NCI-H510A (cell line): ENCODE measurements at regions not wholly inside any gene's neighbourhood (a gene's known extent, or its start where the extent isn't known, plus 50 kb on each side); places are given as distances from the start of the nearest gene placed in this dataset.

Source experiments
- DNase-seq: peaks from one replicate; lab custom pipeline; 2025; lab: John Stamatoyannopoulos, UW

- DNase-seq: no peak
Measured at GRCh38 chr12:47560415-47560814, 145.4 kb downstream of the RPAP3 start.

- DNase-seq: no peak
Measured at GRCh38 chr12:47558625-47559345, 147.0 kb downstream of the RPAP3 start.

- DNase-seq: no peak
Measured at GRCh38 chr12:47557386-47557785, 148.4 kb downstream of the RPAP3 start.

GRCh38 chr12:47556261-47557030 lies 149.4 kb downstream of the RPAP3 start:
- no peak for DNase-seq

GRCh38 chr12:47554046-47554653 lies 151.7 kb downstream of the RPAP3 start:
- DNase-seq: no peak

- no peak for DNase-seq
Measured at GRCh38 chr12:47553266-47553665, 152.6 kb downstream of the RPAP3 start.

- DNase-seq: no peak
Measured at GRCh38 chr12:47551426-47551851, 154.4 kb downstream of the RPAP3 start.

- no peak for DNase-seq
Measured at GRCh38 chr12:47549258-47549657, 156.6 kb downstream of the RPAP3 start.

GRCh38 chr12:47548401-47548800 lies 157.4 kb downstream of the RPAP3 start:
- DNase-seq: no peak

GRCh38 chr12:47547077-47547476 lies 158.8 kb downstream of the RPAP3 start:
- no peak for DNase-seq

GRCh38 chr12:47545938-47546609 lies 159.8 kb downstream of the RPAP3 start:
- DNase-seq: no peak

GRCh38 chr12:47534695-47535094 lies 171.1 kb downstream of the RPAP3 start:
- no peak for DNase-seq

- DNase-seq: no peak
Measured at GRCh38 chr12:47530050-47530449, 175.8 kb downstream of the RPAP3 start.

- no peak for DNase-seq
Measured at GRCh38 chr12:47527816-47528215, 178.0 kb downstream of the RPAP3 start.

GRCh38 chr12:47520029-47520428 lies 185.8 kb downstream of the RPAP3 start:
- DNase-seq: no peak

GRCh38 chr12:47517122-47517521 lies 188.7 kb downstream of the RPAP3 start:
- no peak for DNase-seq

GRCh38 chr12:47509398-47509851 lies 196.4 kb downstream of the RPAP3 start:
- DNase-seq: no peak

GRCh38 chr12:47507221-47507620 lies 198.6 kb downstream of the RPAP3 start:
- no peak for DNase-seq

GRCh38 chr12:47504775-47505446 lies 200.9 kb downstream of the RPAP3 start:
- no peak for DNase-seq

GRCh38 chr12:47493801-47494200 lies 212.0 kb downstream of the RPAP3 start:
- no peak for DNase-seq

- no peak for DNase-seq
Measured at GRCh38 chr12:47491516-47492305, 214.1 kb downstream of the RPAP3 start.
